B cell (primary cell): ENCODE measurements at regions not wholly inside any gene's neighbourhood (a gene's known extent, or its start where the extent isn't known, plus 50 kb on each side); places are given as distances from the start of the nearest gene placed in this dataset.

Experiments used
- ATAC-seq: fragments of 200-7000 bp; cut with Tn5 transposase; one replicate; pipeline ENCODE4 v1.10.0; 2021; ENCODE audit warnings: low read depth, mild to moderate bottlenecking, moderate number of reproducible peaks, moderate library complexity
- CTCF ChIA-PET: fragments of 350-600 bp; sonication (Branson Sonifier 250); formaldehyde crosslinking; loops from one replicate; lab custom pipeline; 2021; ENCODE audit warnings: antibody characterized with exemption, inconsistent platforms; lab: Charles Lee
- POLR2A ChIA-PET: fragments of 350-600 bp; sonication (Branson Sonifier 250); formaldehyde crosslinking; loops from one replicate; lab custom pipeline; 2021; ENCODE audit warnings: antibody characterized with exemption; lab: Charles Lee
- DNase-seq: peaks from one replicate; pipeline ENCODE4 v3.0.0; 2013
- H2AFZ ChIP-seq: 2 replicates; pipeline ENCODE4 v1.6.1; 2012; ENCODE audit warnings: mild to moderate bottlenecking, low read depth, low read length; ENCODE audit not compliant: insufficient read depth, poor library complexity, severe bottlenecking
- H3K27ac ChIP-seq, 2 donors: 1 replicate in 1 of 2; 2 replicates in 1 of 2; pipeline ENCODE4 v1.5.1; 2012 to 2013; ENCODE audit warnings: low read length in 2 of 2, mild to moderate bottlenecking in 2 of 2, moderate library complexity in 1 of 2
- H3K27me3 ChIP-seq, 4 experiments: fragments of 200-600 bp in 1 of 4; sonication (generic) in 1 of 4; replicated peaks in 1 of 4; 1 replicate in 2 of 4; 2 replicates in 2 of 4; pipeline versions ENCODE4 v1.6.1 to v1.7.0; 2013 to 2016; ENCODE audit warnings: low read length in 3 of 4, mild to moderate bottlenecking in 2 of 4, mixed read lengths in 1 of 4, moderate library complexity in 1 of 4; ENCODE audit not compliant: insufficient read depth in 4 of 4, control insufficient read depth in 3 of 4; ENCODE audit errors: control extremely low read depth in 1 of 4
- H3K36me3 ChIP-seq, 2 experiments: replicated peaks in 1 of 2; 1 replicate in 1 of 2; 2 replicates in 1 of 2; pipeline versions ENCODE4 v1.6.1 to v1.7.1; 2013; ENCODE audit warnings: low read length in 1 of 2; ENCODE audit not compliant: insufficient read depth in 2 of 2, control insufficient read depth in 1 of 2; ENCODE audit errors: control extremely low read depth in 1 of 2, extremely low read depth in 1 of 2
- H3K4me1 ChIP-seq, 2 donors: fragments of 200-600 bp in 1 of 2; sonication (generic) in 1 of 2; 1 replicate in 1 of 2; 2 replicates in 1 of 2; pipeline versions ENCODE4 v1.5.1 to v1.6.1; 2013 to 2017; ENCODE audit warnings: low read length in 2 of 2; ENCODE audit not compliant: control insufficient read depth in 2 of 2, insufficient read depth in 2 of 2
- H3K4me2 ChIP-seq: replicated peaks from 2 replicates; pipeline ENCODE3; 2012; ENCODE audit warnings: mild to moderate bottlenecking, low read depth, low read length; ENCODE audit not compliant: poor library complexity, severe bottlenecking
- H3K4me3 ChIP-seq, 5 experiments: fragments of 200-600 bp in 1 of 5; sonication (generic) in 1 of 5; 1 replicate in 3 of 5; 2 replicates in 2 of 5; pipeline versions ENCODE4 v1.5.1 to v1.7.0; 2011 to 2016; ENCODE audit warnings: low read length in 4 of 5, mild to moderate bottlenecking in 4 of 5, low read depth in 2 of 5, control low read depth in 1 of 5, moderate library complexity in 1 of 5; ENCODE audit not compliant: insufficient read depth in 1 of 5; ENCODE audit errors: control extremely low read depth in 1 of 5, extremely low read depth in 1 of 5
- H3K79me2 ChIP-seq: fragments of 200-600 bp; sonication (generic); one replicate; pipeline ENCODE4 v1.6.0; 2016; ENCODE audit warnings: low read length; ENCODE audit not compliant: control insufficient read depth, insufficient read depth
- H3K9ac ChIP-seq: fragments of 200-600 bp; sonication (generic); 2 replicates; pipeline ENCODE4 v1.6.1; 2017; ENCODE audit warnings: mild to moderate bottlenecking, low read length, moderate library complexity
- H3K9me3 ChIP-seq, 3 donors: one replicate each; pipeline versions ENCODE4 v1.6.1 to v1.7.1; 2013; ENCODE audit warnings: low read length in 2 of 3; ENCODE audit not compliant: control insufficient read depth in 2 of 3, insufficient read depth in 1 of 3; ENCODE audit errors: control extremely low read depth in 1 of 3
- H4K20me1 ChIP-seq: 2 replicates; pipeline ENCODE4 v1.6.0; 2012; ENCODE audit warnings: mild to moderate bottlenecking, low read length; ENCODE audit not compliant: insufficient read depth, control insufficient read depth, poor library complexity, severe bottlenecking
- H3K27ac Mint-ChIP-seq: one replicate; pipeline ENCODE4 v1.8.0; 2021; ENCODE audit warnings: mixed read lengths
- H3K27me3 Mint-ChIP-seq: one replicate; pipeline ENCODE4 v1.8.0; 2021; ENCODE audit warnings: mixed read lengths
- H3K4me1 Mint-ChIP-seq: one replicate; pipeline ENCODE4 v1.8.0; 2021; ENCODE audit warnings: mixed read lengths
- H3K4me3 Mint-ChIP-seq: one replicate; pipeline ENCODE4 v1.8.0; 2021; ENCODE audit warnings: mixed read lengths
- H3K9me3 Mint-ChIP-seq: one replicate; pipeline ENCODE4 v1.8.0; 2022; ENCODE audit warnings: mixed read lengths; ENCODE audit not compliant: insufficient read depth
- CTCF ChIP-seq: fragments of 200-600 bp; IDR thresholded peaks from one replicate; pipeline ENCODE4 v1.8.0; 2022; ENCODE audit warnings: antibody characterized with exemption, mild to moderate bottlenecking
- EZH2 ChIP-seq: IDR thresholded peaks from 2 replicates; pipeline ENCODE4 v1.6.1; 2012; ENCODE audit warnings: borderline replicate concordance, low read depth, mild to moderate bottlenecking, moderate library complexity, low read length; ENCODE audit not compliant: insufficient read depth, poor library complexity, severe bottlenecking
- WGBS: methylation state at CpG from one replicate; pipeline ENCODE4 v1.1.5; 2013; ENCODE audit warnings: missing lambda C conversion rate; ENCODE audit not compliant: insufficient coverage; 5-methylcytosine and 5-hydroxymethylcytosine counted together
- intact Hi-C: fragments of 100-400 bp; cut with micrococcal nuclease; formaldehyde crosslinking; loops from one replicate; pipeline ENCODE4 v1.10.0; 2022

GRCh38 chr7:110522061-110522760 lies 568.7 kb upstream of the LRRN3 start:
- 100% methylated on average over 1 of the region's 5 CpGs for WGBS
- Histone ChIP-seq H3K36me3 (no peaks in the 10 kb centered on the region), H3K79me2 (no peaks in the 10 kb centered on the region), H3K9me3 (peaks cover 0 to 18% (median 0%) of the 10 kb centered on the region in 3 donors), H3K27ac (no peak overlapping the region), H3K27me3 (no peaks in the 10 kb centered on the region), H3K4me3 (no peak overlapping the region), H3K4me2 (no peak overlapping the region), H4K20me1 (no peaks in the 10 kb centered on the region), H3K9ac (no peak overlapping the region), H3K4me1 (no peaks in the 10 kb centered on the region), H2AFZ (no peak overlapping the region)
- Mint-ChIP-seq H3K27ac (no peak overlapping the region), H3K9me3 (peaks cover 4% of the 10 kb centered on the region), H3K27me3 (no peaks in the 10 kb centered on the region), H3K4me3 (no peak overlapping the region), H3K4me1 (no peaks in the 10 kb centered on the region)
- ChIA-PET CTCF (no interaction called here), POLR2A (no interaction called here)
- TF ChIP-seq CTCF (no peak), EZH2 (no peak)
- DNase-seq (no peak), ATAC-seq (no peak)
- intact Hi-C loops = no loop called here

DNA sequence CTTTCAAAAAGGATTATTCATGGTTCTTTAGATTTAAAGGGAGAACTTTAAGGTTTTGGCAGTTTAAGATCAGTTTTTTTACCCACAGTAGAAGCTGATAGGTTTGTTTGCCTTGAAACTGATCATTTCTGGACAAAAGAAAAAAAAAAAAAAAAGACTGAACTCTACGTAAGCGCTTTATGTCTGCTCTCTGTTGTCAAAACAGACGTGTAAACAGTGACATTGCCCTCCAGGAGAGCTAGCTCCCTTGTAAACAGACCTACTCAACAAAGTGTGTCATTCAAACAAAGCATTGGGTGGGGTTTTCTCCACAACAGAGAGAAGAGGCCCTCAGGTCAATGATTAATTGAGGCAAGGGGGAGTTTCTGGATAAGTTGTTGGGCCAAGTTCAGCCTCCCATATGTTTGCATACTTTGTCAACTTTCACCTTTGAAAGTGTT lies 568.1 kb upstream of the LRRN3 start:
- POLR2A ChIA-PET = no interaction called here

More for the DNA sequence above, 568.1 kb upstream of the LRRN3 start:
- no peak overlapping the region for H3K27ac Mint-ChIP-seq
- no peak for DNase-seq
- H3K9me3 Mint-ChIP-seq = peaks cover 4% of the 10 kb centered on the region
- no peaks in the 10 kb centered on the region for H3K27me3 Mint-ChIP-seq
- WGBS = no CpG with 5 or more reads among the region's 3 CpGs
- H3K27me3 ChIP-seq = no peaks in the 10 kb centered on the region
- H2AFZ ChIP-seq = no peak overlapping the region
- H3K79me2 ChIP-seq = no peaks in the 10 kb centered on the region
- H3K4me1 Mint-ChIP-seq = no peaks in the 10 kb centered on the region
- no peaks in the 10 kb centered on the region for H3K4me1 ChIP-seq
- ATAC-seq = no peak
- no peak overlapping the region for H3K4me3 Mint-ChIP-seq
- intact Hi-C loops = no loop called here
- H3K27ac ChIP-seq = no peak overlapping the region
- H3K9me3 ChIP-seq = peaks cover 0 to 18% (median 0%) of the 10 kb centered on the region in 3 donors
- CTCF ChIA-PET = interaction anchor here (0.7 kb wide), 1 partner anchor 8 kb away, joined by 6 read pairs; no protein-coding TSS in a partner anchor
- no peak overlapping the region for H3K4me3 ChIP-seq
- H4K20me1 ChIP-seq = no peaks in the 10 kb centered on the region
- no peak overlapping the region for H3K4me2 ChIP-seq
- H3K36me3 ChIP-seq = no peaks in the 10 kb centered on the region
- no peak overlapping the region for H3K9ac ChIP-seq
- TF ChIP-seq CTCF = no peak
- no peak for TF ChIP-seq EZH2
